Activated CD8-positive, alpha-beta memory T cell treated with anti-CD3 and anti-CD28 coated beads for 1 hour (primary cell): ENCODE measurements at regions not wholly inside any gene's neighbourhood (a gene's known extent, or its start where the extent isn't known, plus 50 kb on each side); places are given as distances from the start of the nearest gene placed in this dataset.

ENCODE experiments used
- DNase-seq, 2 donors: peaks; one replicate each; pipeline ENCODE4 v3.0.0-alpha.2; 2020; ENCODE audit warnings: low read depth in 1 of 2; ENCODE audit errors: extremely low read depth in 1 of 2

- DNase-seq = no peak
Observed at GRCh38 chr3:14590569-14590968, 50.4 kb upstream of the GRIP2 start.

GRCh38 chr3:14592390-14592789, 52.2 kb upstream of the GRIP2 start:
- no peak for DNase-seq

GRCh38 chr3:14592836-14593235, 52.7 kb upstream of the GRIP2 start:
- DNase-seq = no peak

- no peak for DNase-seq
Observed at GRCh38 chr3:14594234-14594633, 54.1 kb upstream of the GRIP2 start.

GRCh38 chr3:14595561-14595960, 55.4 kb upstream of the GRIP2 start:
- DNase-seq = no peak

GRCh38 chr3:14597266-14597665, 54.3 kb upstream of the CCDC174 start:
- DNase-seq = no peak

- DNase-seq = peak in 1 of 2 donors; percentile 24
Observed at GRCh38 chr3:14598143-14598569, 53.4 kb upstream of the CCDC174 start.

GRCh38 chr3:14599488-14599887, 52.1 kb upstream of the CCDC174 start:
- DNase-seq = no peak

- DNase-seq = no peak
Observed at GRCh38 chr3:14600075-14600474, 51.5 kb upstream of the CCDC174 start.

- DNase-seq = no peak
Observed at GRCh38 chr3:14600856-14601610, 50.5 kb upstream of the CCDC174 start.

- DNase-seq = no peak
Observed at GRCh38 chr3:14601692-14602005, 49.9 kb upstream of the CCDC174 start.
